ENCODE measurements at regions not wholly inside any gene's neighbourhood (a gene's known extent, or its start where the extent isn't known, plus 50 kb on each side); places are given as distances from the start of the nearest gene placed in this dataset.

GRCh38 chr11:80346353-80347059 is 905.7 kb upstream of the TENM4 start:
- in situ Hi-C loops (cut with HindIII; ENCODE audit: low pct_unique_long_range_greater_than_20kb, low sequenced_read_pairs) (no loop called here), intact Hi-C loops (cut with micrococcal nuclease; ENCODE audit: unreplicated experiment) (no loop called here)
- BruUV-seq (replicated peaks): no TSS peak
- Histone ChIP-seq H3K27ac (ENCODE audit: low read length) (no peak overlapping the region), H3K4me3 (ENCODE audit: low read depth in 2 of 2, low read length in 2 of 2) (no peak overlapping the region), H3K27me3 (ENCODE audit: control insufficient read depth, insufficient read depth, low read length) (no peaks in the 10 kb centered on the region), H3K9me3 (ENCODE audit: control insufficient read depth, insufficient read depth, low read depth, low read length) (no peaks in the 10 kb centered on the region), H3K36me3 (ENCODE audit: control insufficient read depth, insufficient read depth, low read length) (no peaks in the 10 kb centered on the region), H3K4me1 (ENCODE audit: control insufficient read depth, insufficient read depth, low read length) (no peaks in the 10 kb centered on the region)
- TF ChIP-seq TCF7L2 (IDR thresholded peaks at IDR 0.05; ENCODE audit: low read depth, low read length): no peak
- TF ChIP-seq SIN3A (IDR thresholded peaks at IDR 0.05; ENCODE audit: borderline replicate concordance, insufficient read depth, low read depth, low read length): no peak
- TF ChIP-seq POLR2AphosphoS5 (IDR thresholded peaks at IDR 0.05; ENCODE audit: low read depth, low read length): no peak
- TF ChIP-seq CTCF (IDR thresholded peaks at IDR 0.05): no peak
- no peak for TF ChIP-seq REST (IDR thresholded peaks at IDR 0.05; ENCODE audit: insufficient read depth in 1 of 2, low read depth in 2 of 2, low read length in 1 of 2)
- ATAC-seq (no peak), DNase-seq (ENCODE audit: low read depth, low spot score) (no peak)
- ChIA-PET POLR2A (no interaction called here), CTCF (no interaction called here)

- no peak for ATAC-seq
- ChIA-PET CTCF (no interaction called here), POLR2A (no interaction called here)
- Histone ChIP-seq H3K27ac (ENCODE audit: low read length) (no peak overlapping the region), H3K9me3 (ENCODE audit: control insufficient read depth, insufficient read depth, low read depth, low read length) (no peaks in the 10 kb centered on the region), H3K27me3 (ENCODE audit: control insufficient read depth, insufficient read depth, low read length) (no peaks in the 10 kb centered on the region), H3K36me3 (ENCODE audit: control insufficient read depth, insufficient read depth, low read length) (no peaks in the 10 kb centered on the region), H3K4me3 (ENCODE audit: low read depth in 2 of 2, low read length in 2 of 2) (no peak overlapping the region), H3K4me1 (ENCODE audit: control insufficient read depth, insufficient read depth, low read length) (no peaks in the 10 kb centered on the region)
- intact Hi-C loops (cut with micrococcal nuclease; ENCODE audit: unreplicated experiment): no loop called here
- no TSS peak for BruUV-seq (replicated peaks)
- TF ChIP-seq POLR2AphosphoS5 (IDR thresholded peaks at IDR 0.05; ENCODE audit: low read depth, low read length): no peak
- TF ChIP-seq TCF7L2 (IDR thresholded peaks at IDR 0.05; ENCODE audit: low read depth, low read length): no peak
- no peak for TF ChIP-seq CTCF (IDR thresholded peaks at IDR 0.05)
- no peak for TF ChIP-seq SIN3A (IDR thresholded peaks at IDR 0.05; ENCODE audit: borderline replicate concordance, insufficient read depth, low read depth, low read length)
- TF ChIP-seq REST (IDR thresholded peaks at IDR 0.05; ENCODE audit: insufficient read depth in 1 of 2, low read depth in 2 of 2, low read length in 1 of 2): no peak
- DNase-seq (ENCODE audit: low read depth, low spot score): no peak
- in situ Hi-C loops (cut with HindIII; ENCODE audit: low pct_unique_long_range_greater_than_20kb, low sequenced_read_pairs): no loop called here
Measured at GRCh38 chr11:80343436-80343835, 902.6 kb upstream of the TENM4 start.

All from Panc1 (cell line).